SK-N-MC (cell line): ENCODE measurements at regions not wholly inside any gene's neighbourhood (a gene's known extent, or its start where the extent isn't known, plus 50 kb on each side); places are given as distances from the start of the nearest gene placed in this dataset.

Source experiments
- EZH2 ChIP-seq: fragments of 200-600 bp; sonication (generic); IDR thresholded peaks from one replicate; pipeline ENCODE4 v1.6.1; 2017; ENCODE audit warnings: antibody characterized with exemption
- FOXP2 ChIP-seq: optimal IDR thresholded peaks from 2 replicates; pipeline ENCODE3; 2011; ENCODE audit warnings: mild to moderate bottlenecking, moderate library complexity; ENCODE audit not compliant: insufficient read depth; ENCODE audit errors: extremely low read length, control extremely low read depth
- POLR2AphosphoS5 ChIP-seq: IDR thresholded peaks from 2 replicates; pipeline ENCODE4 v1.6.1; 2012; ENCODE audit warnings: mild to moderate bottlenecking, low read depth, low read length, borderline replicate concordance

GRCh38 chr21:17921579-17922530, 102.7 kb upstream of the C21orf91 start:
- no peak for TF ChIP-seq POLR2AphosphoS5
- no peak for TF ChIP-seq EZH2
- no peak for TF ChIP-seq FOXP2
